ENCODE measurements at regions not wholly inside any gene's neighbourhood (a gene's known extent, or its start where the extent isn't known, plus 50 kb on each side); places are given as distances from the start of the nearest gene placed in this dataset.
A peak's percentile ranks its signal among the peaks of the same experiment; 100 is the strongest.

- TF ChIP-seq CTCF (IDR thresholded peaks at IDR 0.05; ENCODE audit: control insufficient read depth, extremely low read depth, insufficient read depth) = no peak
- no peak for DNase-seq (ENCODE audit: low read depth)
- no peak overlapping the region for H3K4me3 ChIP-seq (ENCODE audit: low read depth, low read length)
Observed at GRCh38 chr17:13363771-13364170, 238.0 kb downstream of the HS3ST3A1 start.

GRCh38 chr17:13362341-13363122 is 239.2 kb downstream of the HS3ST3A1 start:
- peak overlapping the region; percentile 16; the same call in 1 of the 2 replicates for H3K4me3 ChIP-seq (ENCODE audit: low read depth, low read length)
- DNase-seq (ENCODE audit: low read depth) = no peak
- TF ChIP-seq CTCF (IDR thresholded peaks at IDR 0.05; ENCODE audit: control insufficient read depth, extremely low read depth, insufficient read depth) = no peak

DNA sequence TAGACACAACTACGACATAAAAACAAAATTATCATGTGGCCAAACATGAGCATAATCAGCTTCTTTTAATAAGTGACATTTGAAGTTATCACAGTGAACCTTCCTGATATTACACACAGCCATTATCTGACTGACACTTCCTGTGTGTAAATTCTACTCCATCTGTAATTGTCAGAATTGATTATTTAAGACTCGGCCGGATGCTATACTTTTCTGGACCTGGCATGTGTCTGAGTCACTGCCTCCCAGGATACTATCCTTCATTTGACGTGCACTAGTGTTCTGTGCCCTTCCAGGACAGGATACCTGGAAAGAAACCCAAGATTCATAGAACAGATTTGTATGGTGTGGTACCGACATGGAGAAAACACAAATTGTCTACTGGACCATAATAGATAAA is 242.0 kb downstream of the HS3ST3A1 start:
- no peak overlapping the region for H3K4me3 ChIP-seq (ENCODE audit: low read depth, low read length)
- no peak for TF ChIP-seq CTCF (IDR thresholded peaks at IDR 0.05; ENCODE audit: control insufficient read depth, extremely low read depth, insufficient read depth)

GRCh38 chr17:13355054-13355453 is 246.7 kb downstream of the HS3ST3A1 start:
- no peak for DNase-seq (ENCODE audit: low read depth)
- no peak for TF ChIP-seq CTCF (IDR thresholded peaks at IDR 0.05; ENCODE audit: control insufficient read depth, extremely low read depth, insufficient read depth)
- H3K4me3 ChIP-seq (ENCODE audit: low read depth, low read length) = no peak overlapping the region

More for the DNA sequence above, 242.0 kb downstream of the HS3ST3A1 start:
- DNase-seq (ENCODE audit: low read depth) = no peak

DNA sequence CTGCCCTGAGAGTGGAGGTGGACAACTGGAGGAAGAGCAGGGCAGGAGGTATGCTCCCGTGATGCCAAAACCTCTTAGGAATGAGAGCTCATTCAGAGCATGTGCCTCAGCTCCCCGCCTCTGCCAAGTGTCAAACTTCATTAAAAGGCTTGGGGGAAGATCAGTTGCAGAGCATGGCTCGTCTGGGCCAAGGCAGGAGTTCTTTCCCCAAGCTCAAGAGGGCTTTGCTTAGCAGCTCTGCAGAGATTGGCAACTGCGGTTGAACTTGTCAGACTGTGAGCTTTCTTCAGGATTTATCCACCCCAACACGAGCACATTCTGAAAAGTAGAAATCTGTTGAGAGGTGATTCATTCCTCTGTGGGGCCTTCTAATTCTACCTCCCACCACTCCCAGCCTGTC is 248.1 kb downstream of the HS3ST3A1 start:
- TF ChIP-seq CTCF (IDR thresholded peaks at IDR 0.05; ENCODE audit: control insufficient read depth, extremely low read depth, insufficient read depth) = no peak
- no peak for DNase-seq (ENCODE audit: low read depth)
- no peak overlapping the region for H3K4me3 ChIP-seq (ENCODE audit: low read depth, low read length)

DNA sequence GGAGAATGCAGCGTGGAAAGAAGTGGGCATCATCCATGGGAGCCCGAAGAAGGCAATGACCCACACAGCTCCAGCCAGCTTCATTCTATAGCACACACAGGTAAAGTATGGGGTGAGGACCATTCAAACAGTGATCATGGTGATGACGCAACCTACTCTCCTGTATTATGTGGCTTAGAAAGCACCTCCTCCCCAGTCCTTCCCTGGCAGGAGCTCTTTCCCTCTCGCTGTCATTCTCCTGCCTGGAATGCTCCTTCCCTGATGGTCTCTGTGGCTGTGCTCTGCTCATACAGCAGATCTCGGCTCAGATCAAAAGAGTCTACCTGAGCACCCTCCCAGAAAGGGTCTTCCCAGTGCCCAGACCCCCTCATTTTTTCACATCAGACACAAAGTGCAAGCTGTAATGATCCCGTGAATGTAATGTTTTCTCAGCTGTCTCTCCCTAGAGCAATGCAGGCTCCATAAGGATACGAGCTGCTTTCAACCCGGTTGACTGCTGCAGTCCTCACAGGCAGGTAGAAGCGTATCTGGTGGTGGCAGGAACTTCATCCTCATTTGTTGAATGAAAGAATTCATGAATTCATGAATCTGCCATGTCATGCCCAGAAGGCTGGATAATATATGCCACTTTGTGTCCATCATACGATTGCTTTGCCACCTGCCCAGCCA is 248.8 kb downstream of the HS3ST3A1 start:
- no peak for DNase-seq (ENCODE audit: low read depth)
- no peak overlapping the region for H3K4me3 ChIP-seq (ENCODE audit: low read depth, low read length)
- TF ChIP-seq CTCF (IDR thresholded peaks at IDR 0.05; ENCODE audit: control insufficient read depth, extremely low read depth, insufficient read depth) = no peak
